IMR-90 (cell line): ENCODE measurements at regions not wholly inside any gene's neighbourhood (a gene's known extent, or its start where the extent isn't known, plus 50 kb on each side); places are given as distances from the start of the nearest gene placed in this dataset.

ENCODE experiments used
- BHLHE40 ChIP-seq: fragments of 150-350 bp; IDR thresholded peaks from 2 replicates; pipeline ENCODE4 v1.6.1; 2016; ENCODE audit warnings: mild to moderate bottlenecking, low read depth, low read length
- CEBPB ChIP-seq: IDR thresholded peaks from 2 replicates; pipeline ENCODE4 v1.6.1; 2012; ENCODE audit warnings: low read depth, low read length, improper control_type of control experiment
- ELK1 ChIP-seq: fragments of 150-350 bp; IDR thresholded peaks from 2 replicates; pipeline ENCODE4 v1.6.1; 2016; ENCODE audit warnings: low read depth, mild to moderate bottlenecking, low read length, moderate library complexity, borderline replicate concordance
- MXI1 ChIP-seq: IDR thresholded peaks from 2 replicates; pipeline ENCODE4 v1.6.1; 2012; ENCODE audit warnings: low read depth, mild to moderate bottlenecking, low read length, moderate library complexity, borderline replicate concordance
- NFE2L2 ChIP-seq: fragments of 150-350 bp; IDR thresholded peaks from 2 replicates; pipeline ENCODE4 v1.6.1; 2016; ENCODE audit warnings: low read depth, mild to moderate bottlenecking, low read length
- POLR2A ChIP-seq: IDR thresholded peaks from 2 replicates; pipeline ENCODE4 v1.6.1; 2012; ENCODE audit warnings: mild to moderate bottlenecking, low read depth, low read length
- RAD21 ChIP-seq: IDR thresholded peaks from 2 replicates; pipeline ENCODE4 v1.6.1; 2012; ENCODE audit warnings: low read length, improper control_type of control experiment
- TF ChIP-seq, protein P1 (sequence below): conservative IDR thresholded peaks from 2 replicates; pipeline ENCODE4 v1.5.1; 2012; ENCODE audit warnings: mild to moderate bottlenecking, low read depth, low read length, improper control_type of control experiment
- TF ChIP-seq, protein P2 (sequence below): fragments of 150-350 bp; IDR thresholded peaks from 2 replicates; pipeline ENCODE4 v1.6.1; 2017; ENCODE audit warnings: mild to moderate bottlenecking, antibody characterized with exemption, low read length, low read depth

- no peak for TF ChIP-seq ELK1
- TF ChIP-seq, protein P1, sequence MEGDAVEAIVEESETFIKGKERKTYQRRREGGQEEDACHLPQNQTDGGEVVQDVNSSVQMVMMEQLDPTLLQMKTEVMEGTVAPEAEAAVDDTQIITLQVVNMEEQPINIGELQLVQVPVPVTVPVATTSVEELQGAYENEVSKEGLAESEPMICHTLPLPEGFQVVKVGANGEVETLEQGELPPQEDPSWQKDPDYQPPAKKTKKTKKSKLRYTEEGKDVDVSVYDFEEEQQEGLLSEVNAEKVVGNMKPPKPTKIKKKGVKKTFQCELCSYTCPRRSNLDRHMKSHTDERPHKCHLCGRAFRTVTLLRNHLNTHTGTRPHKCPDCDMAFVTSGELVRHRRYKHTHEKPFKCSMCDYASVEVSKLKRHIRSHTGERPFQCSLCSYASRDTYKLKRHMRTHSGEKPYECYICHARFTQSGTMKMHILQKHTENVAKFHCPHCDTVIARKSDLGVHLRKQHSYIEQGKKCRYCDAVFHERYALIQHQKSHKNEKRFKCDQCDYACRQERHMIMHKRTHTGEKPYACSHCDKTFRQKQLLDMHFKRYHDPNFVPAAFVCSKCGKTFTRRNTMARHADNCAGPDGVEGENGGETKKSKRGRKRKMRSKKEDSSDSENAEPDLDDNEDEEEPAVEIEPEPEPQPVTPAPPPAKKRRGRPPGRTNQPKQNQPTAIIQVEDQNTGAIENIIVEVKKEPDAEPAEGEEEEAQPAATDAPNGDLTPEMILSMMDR = no peak
- TF ChIP-seq CEBPB = peak; percentile 91
- no peak for TF ChIP-seq NFE2L2
- no peak for TF ChIP-seq POLR2A
- TF ChIP-seq MXI1 = no peak
- TF ChIP-seq, protein P2, sequence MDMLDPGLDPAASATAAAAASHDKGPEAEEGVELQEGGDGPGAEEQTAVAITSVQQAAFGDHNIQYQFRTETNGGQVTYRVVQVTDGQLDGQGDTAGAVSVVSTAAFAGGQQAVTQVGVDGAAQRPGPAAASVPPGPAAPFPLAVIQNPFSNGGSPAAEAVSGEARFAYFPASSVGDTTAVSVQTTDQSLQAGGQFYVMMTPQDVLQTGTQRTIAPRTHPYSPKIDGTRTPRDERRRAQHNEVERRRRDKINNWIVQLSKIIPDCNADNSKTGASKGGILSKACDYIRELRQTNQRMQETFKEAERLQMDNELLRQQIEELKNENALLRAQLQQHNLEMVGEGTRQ = no peak
- no peak for TF ChIP-seq BHLHE40
- no peak for TF ChIP-seq RAD21
Observed at GRCh38 chr6:126188279-126188909, 151.5 kb upstream of the CENPW start.
